Large intestine (tissue), 3 donors: ENCODE measurements at regions not wholly inside any gene's neighbourhood (a gene's known extent, or its start where the extent isn't known, plus 50 kb on each side); places are given as distances from the start of the nearest gene placed in this dataset.
"Not testable (repeated sequence)": the region's sequence is repeated elsewhere in the genome, so short reads cannot be mapped to it uniquely, and the experiment has no call there.

Source experiments
- DNase-seq, 2 donors: peaks; one replicate each; pipeline versions ENCODE4 v3.0.0 to v3.0.0-alpha.2; 2013
- H3K27ac ChIP-seq: one replicate; pipeline ENCODE4 v1.5.1; 2013; ENCODE audit warnings: low read length
- H3K27me3 ChIP-seq: 2 replicates; pipeline ENCODE4 v1.6.1; 2013; ENCODE audit warnings: low read length; ENCODE audit not compliant: control insufficient read depth, insufficient read depth
- H3K36me3 ChIP-seq: 2 replicates; pipeline ENCODE4 v1.6.1; 2013; ENCODE audit warnings: low read length; ENCODE audit not compliant: control insufficient read depth, insufficient read depth
- H3K4me1 ChIP-seq: one replicate; pipeline ENCODE4 v1.6.1; 2013; ENCODE audit warnings: low read length; ENCODE audit not compliant: control insufficient read depth, insufficient read depth
- H3K4me3 ChIP-seq: one replicate; pipeline ENCODE4 v1.5.1; 2013; ENCODE audit warnings: low read length
- H3K9me3 ChIP-seq: one replicate; pipeline ENCODE4 v1.6.1; 2013; ENCODE audit warnings: mild to moderate bottlenecking, low read depth, low read length, moderate library complexity; ENCODE audit not compliant: control insufficient read depth
- WGBS: methylation state at CpG from one replicate; pipeline ENCODE4 v1.1.5; 2013; ENCODE audit warnings: low lambda C conversion rate; ENCODE audit not compliant: insufficient coverage; 5-methylcytosine and 5-hydroxymethylcytosine counted together

DNA sequence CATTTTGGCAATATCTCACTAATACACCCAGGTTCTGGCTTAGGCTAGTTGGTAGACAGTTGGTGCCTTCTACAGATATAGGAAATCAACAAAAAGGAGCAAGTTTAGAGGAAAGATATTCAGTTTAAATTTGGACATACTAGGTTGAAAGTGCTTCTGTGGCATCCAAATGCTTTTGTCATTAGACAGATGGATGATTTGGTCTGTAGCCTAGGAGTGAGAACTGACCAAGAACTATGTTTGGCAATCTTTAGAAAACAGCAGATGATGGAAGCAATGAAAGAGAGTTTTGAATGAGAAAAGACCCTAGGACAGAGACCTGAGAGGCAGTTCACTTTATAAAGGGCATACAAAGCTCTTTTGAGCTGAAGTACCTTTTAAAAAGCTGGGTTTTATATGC lies 201.3 kb upstream of the FSHR start:
- H3K27ac ChIP-seq = no peak overlapping the region
- no peaks in the 10 kb centered on the region for H3K4me1 ChIP-seq
- no peak for DNase-seq
- H3K9me3 ChIP-seq = no peaks in the 10 kb centered on the region
- H3K36me3 ChIP-seq = no peaks in the 10 kb centered on the region
- H3K4me3 ChIP-seq = no peak overlapping the region
- H3K27me3 ChIP-seq = no peaks in the 10 kb centered on the region

DNA sequence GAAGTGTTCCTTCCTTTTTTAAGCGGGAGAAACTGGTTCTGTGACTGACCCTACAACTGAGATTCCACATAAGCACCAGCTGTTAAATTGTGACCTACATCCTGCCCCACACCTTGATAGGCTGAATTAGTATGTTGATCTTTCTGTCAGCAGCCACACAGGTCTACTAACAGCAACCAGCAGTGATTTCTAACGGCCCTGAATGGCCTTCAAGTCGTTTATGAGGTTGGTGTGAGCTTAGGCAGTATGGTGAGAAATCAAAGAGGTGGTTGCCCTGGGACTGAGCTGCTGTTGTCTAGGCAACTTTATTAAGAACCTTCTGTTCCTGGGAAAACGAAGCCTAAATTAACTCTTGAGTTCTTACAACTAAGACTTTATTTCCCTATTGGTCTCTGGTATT lies 197.2 kb upstream of the FSHR start:
- Histone ChIP-seq H3K27ac (no peak overlapping the region), H3K4me3 (no peak overlapping the region), H3K4me1 (no peaks in the 10 kb centered on the region), H3K27me3 (no peaks in the 10 kb centered on the region), H3K9me3 (no peaks in the 10 kb centered on the region), H3K36me3 (no peaks in the 10 kb centered on the region)
- 25% methylated on average over 2 of the region's 4 CpGs for WGBS
- DNase-seq = no peak

DNA sequence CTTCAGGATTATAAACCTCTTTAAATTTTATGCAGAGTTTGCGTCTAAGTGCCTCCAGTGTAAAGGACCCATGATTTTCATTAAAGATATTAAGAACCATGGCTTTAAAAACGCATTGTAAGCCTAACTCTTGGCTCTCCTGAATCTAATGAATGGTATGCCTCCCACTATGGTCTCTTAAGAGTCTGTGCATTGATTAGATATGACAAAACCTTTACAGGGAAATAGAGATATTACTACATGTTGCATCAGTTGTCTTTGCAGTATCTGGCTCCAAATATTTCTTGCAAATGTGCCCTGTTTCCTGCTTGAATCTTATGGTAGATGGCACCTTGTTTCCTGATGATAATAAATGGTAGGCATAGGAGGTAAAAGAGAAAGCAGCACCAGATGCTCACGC lies 189.3 kb upstream of the FSHR start:
- DNase-seq = no peak
- Histone ChIP-seq H3K4me1 (no peaks in the 10 kb centered on the region), H3K9me3 (no peaks in the 10 kb centered on the region), H3K27me3 (no peaks in the 10 kb centered on the region), H3K4me3 (no peak overlapping the region), H3K36me3 (no peaks in the 10 kb centered on the region), H3K27ac (no peak overlapping the region)
- WGBS = no CpG with 5 or more reads among the region's 3 CpGs

DNA sequence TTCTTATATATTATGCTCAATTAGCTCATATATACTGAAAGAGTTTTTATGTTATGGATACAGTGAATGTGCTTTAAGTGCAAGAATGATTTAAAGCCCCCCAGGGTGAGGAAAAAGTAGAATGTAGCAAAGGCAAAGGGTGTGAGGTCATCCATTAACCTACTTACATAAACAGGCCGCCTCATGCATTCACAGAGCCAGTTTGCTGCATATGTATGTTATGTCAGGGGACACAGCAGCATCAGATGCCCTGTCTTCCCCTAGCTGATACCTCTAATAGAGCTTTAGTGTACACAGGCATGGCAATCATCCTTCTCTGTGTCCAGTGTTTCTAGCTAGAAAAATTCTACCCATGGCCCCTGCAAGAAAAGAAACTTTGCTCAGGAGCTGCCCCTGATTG lies 187.8 kb upstream of the FSHR start:
- Histone ChIP-seq H3K27me3 (no peaks in the 10 kb centered on the region), H3K27ac (no peak overlapping the region), H3K4me1 (no peaks in the 10 kb centered on the region), H3K4me3 (no peak overlapping the region), H3K9me3 (no peaks in the 10 kb centered on the region), H3K36me3 (no peaks in the 10 kb centered on the region)
- WGBS = no CpG with 5 or more reads among the region's 1 CpG
- DNase-seq = no peak

DNA sequence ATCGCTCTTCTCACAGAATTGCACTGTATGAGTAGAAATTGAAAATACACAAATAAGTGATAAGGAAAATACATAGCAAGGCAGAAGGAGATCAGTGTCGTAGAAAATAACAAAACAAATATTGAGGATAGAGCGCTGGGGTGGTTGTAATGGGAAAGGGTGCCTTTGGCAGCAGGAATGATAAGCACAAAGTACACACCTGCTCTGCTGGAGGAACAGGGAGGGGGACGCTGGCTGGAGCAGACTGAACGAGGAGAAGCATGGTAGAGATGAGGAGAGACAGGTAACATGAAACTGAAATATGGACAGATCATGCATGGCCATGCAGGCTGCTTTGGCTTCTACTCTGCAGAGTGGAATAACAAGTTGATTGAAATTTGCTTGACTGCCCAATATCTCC lies 181.2 kb upstream of the FSHR start:
- H3K4me3 ChIP-seq = no peak overlapping the region
- 60% methylated on average over 2 of the region's 5 CpGs for WGBS
- H3K9me3 ChIP-seq = no peaks in the 10 kb centered on the region
- no peaks in the 10 kb centered on the region for H3K36me3 ChIP-seq
- DNase-seq = no peak
- H3K27ac ChIP-seq = no peak overlapping the region
- H3K4me1 ChIP-seq = no peaks in the 10 kb centered on the region
- H3K27me3 ChIP-seq = no peaks in the 10 kb centered on the region

DNA sequence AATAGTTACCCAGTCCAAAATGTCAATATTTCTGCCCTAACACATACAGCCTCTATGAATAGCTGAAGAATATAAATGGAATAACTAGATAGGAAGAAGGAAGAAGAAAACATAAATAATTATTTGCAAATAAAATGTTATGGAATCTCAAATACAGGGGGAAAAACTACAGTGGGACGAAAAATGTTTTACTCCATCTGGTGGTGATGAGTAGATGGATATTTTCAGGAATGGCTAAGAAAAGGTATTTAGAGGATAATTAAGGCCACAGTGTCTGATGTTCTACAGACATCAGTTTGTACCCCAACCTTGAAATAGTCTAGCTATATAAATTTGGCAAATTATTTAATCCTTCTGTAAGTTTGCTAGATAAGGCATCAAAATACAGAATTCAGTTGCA lies 178.1 kb upstream of the FSHR start:
- Histone ChIP-seq H3K27ac (no peak overlapping the region), H3K4me1 (no peaks in the 10 kb centered on the region), H3K9me3 (no peaks in the 10 kb centered on the region), H3K4me3 (no peak overlapping the region), H3K36me3 (no peaks in the 10 kb centered on the region), H3K27me3 (no peaks in the 10 kb centered on the region)
- DNase-seq = no peak
- 100% methylated on average over 1 of the region's 1 CpG for WGBS

DNA sequence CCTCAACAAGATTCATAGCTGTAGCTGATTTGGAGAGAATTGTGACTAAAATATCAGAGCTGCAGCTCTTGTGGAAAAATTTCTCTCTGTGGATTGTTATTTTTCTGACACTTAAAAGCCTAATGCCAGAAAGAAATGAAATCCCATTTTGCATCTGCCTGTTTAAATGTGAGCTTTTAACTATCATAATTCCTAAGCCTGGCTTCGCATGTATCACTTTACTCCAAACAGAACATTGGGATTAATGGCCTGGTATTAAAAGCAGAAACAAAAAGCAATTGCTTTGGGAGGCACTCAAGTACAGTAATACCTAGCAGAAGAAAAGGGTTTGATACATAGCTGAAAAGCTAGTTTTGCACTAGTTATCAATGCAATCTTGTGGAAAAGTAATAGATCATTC lies 164.2 kb upstream of the FSHR start:
- Histone ChIP-seq H3K27ac (no peak overlapping the region), H3K36me3 (no peaks in the 10 kb centered on the region), H3K9me3 (no peaks in the 10 kb centered on the region), H3K27me3 (no peaks in the 10 kb centered on the region), H3K4me1 (no peaks in the 10 kb centered on the region), H3K4me3 (no peak overlapping the region)
- no CpG with 5 or more reads among the region's 1 CpG for WGBS
- no peak for DNase-seq

DNA sequence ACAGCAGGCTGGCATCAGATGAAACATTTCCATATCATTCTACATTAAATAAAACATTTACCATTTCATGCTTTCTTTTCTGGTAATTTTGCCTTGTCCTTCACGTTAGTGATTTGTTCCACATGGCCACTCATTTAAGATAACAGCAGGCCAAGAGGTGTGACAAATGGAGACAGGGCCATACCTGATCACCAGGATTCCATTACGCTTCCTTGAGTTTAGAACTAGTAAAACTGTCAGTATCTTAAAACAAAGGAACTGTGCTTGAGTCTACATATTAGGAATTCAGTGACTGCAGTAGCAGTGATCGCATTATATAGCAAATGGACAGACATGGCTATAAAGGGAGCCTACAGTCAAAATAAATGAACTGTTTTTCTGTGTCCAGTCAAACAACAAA lies 155.1 kb upstream of the FSHR start:
- H3K27ac ChIP-seq = no peak overlapping the region
- H3K36me3 ChIP-seq = no peaks in the 10 kb centered on the region
- no peaks in the 10 kb centered on the region for H3K9me3 ChIP-seq
- H3K27me3 ChIP-seq = no peaks in the 10 kb centered on the region
- no peaks in the 10 kb centered on the region for H3K4me1 ChIP-seq
- no peak for DNase-seq
- 70% methylated on average over 2 of the region's 3 CpGs for WGBS
- no peak overlapping the region for H3K4me3 ChIP-seq

DNA sequence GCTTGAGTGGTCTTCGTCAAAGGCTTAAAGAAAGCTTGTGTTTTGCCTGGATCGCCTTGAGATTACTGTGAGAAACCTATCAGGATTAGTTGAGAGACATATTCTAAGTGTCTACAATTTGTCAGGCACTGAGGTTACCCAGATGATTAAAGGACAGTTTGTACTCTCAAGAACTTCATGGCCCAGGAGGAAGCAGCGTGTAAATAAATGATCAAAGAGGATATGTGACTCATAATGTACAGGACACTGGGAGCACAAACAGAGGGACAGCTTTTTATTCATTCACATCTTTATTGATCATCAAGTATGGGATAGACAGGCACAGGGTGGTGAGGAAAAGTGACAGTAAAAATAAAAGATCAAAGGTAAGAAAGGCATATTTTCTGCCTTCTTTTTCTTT lies 152.6 kb upstream of the FSHR start:
- Histone ChIP-seq H3K27ac (no peak overlapping the region), H3K9me3 (no peaks in the 10 kb centered on the region), H3K4me1 (no peaks in the 10 kb centered on the region), H3K27me3 (no peaks in the 10 kb centered on the region), H3K36me3 (no peaks in the 10 kb centered on the region), H3K4me3 (no peak overlapping the region)
- 60% methylated on average over 1 of the region's 3 CpGs for WGBS
- DNase-seq = no peak

DNA sequence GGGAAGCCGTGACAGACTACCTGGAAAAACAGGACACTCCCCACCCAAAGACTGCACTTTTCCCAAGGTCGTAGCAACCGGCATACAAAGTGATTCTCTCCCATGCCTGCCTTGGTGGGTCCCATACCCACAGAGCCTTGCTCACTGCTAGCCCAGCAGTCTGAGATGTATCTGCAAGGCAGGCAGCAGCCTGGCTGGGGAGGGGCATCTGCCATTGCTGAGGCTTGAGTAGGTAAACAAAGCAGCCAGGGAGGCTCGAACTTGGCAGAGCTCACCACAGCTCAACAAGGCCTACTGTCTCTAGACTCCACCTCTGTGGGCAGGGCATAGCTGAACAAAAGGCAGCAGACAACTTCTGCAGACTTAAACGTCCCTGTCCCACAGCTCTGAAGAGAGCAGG lies 144.4 kb upstream of the FSHR start:
- H3K4me3 ChIP-seq, H3K9me3 ChIP-seq, DNase-seq, H3K27me3 ChIP-seq, H3K27ac ChIP-seq, H3K36me3 ChIP-seq, H3K4me1 ChIP-seq: not testable (repeated sequence)
- WGBS = no CpG with 5 or more reads among the region's 5 CpGs

DNA sequence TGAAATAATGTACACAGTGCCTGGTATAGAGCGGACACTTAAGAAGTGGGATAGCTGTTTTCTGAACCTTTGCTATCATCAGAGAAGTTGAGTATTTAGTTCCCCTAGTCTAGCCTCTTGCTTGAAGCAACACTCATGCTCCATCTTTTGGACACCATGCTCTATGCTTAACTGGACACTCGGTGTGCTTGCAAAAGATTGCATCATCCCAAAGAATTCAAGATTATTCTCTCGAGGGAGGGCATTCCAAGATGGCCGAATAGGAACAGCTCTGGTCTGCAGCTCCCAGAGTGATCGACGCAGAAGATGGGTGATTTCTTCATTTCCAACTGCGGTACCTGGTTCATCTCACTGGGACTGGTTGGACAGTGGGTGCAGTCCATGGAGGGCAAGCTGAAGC lies 143.9 kb upstream of the FSHR start:
- Histone ChIP-seq H3K27ac (no peak overlapping the region), H3K27me3 (no peaks in the 10 kb centered on the region), H3K9me3 (no peaks in the 10 kb centered on the region), H3K4me1 (no peaks in the 10 kb centered on the region), H3K36me3 (no peaks in the 10 kb centered on the region), H3K4me3 (no peak overlapping the region)
- no CpG with 5 or more reads among the region's 7 CpGs for WGBS
- DNase-seq = no peak
